GM18499 (cell line): ENCODE measurements at regions not wholly inside any gene's neighbourhood (a gene's known extent, or its start where the extent isn't known, plus 50 kb on each side); places are given as distances from the start of the nearest gene placed in this dataset.

ENCODE experiments used
- ATAC-seq: cut with Tn5 transposase; IDR thresholded peaks from one replicate; pipeline ENCODE4 v1.9.1; 2021; ENCODE audit warnings: moderate number of reproducible peaks; ENCODE audit not compliant: insufficient read depth, unreplicated experiment

GRCh38 chr3:195003006-195003892 is 267.7 kb downstream of the XXYLT1 start:
- no peak for ATAC-seq

DNA sequence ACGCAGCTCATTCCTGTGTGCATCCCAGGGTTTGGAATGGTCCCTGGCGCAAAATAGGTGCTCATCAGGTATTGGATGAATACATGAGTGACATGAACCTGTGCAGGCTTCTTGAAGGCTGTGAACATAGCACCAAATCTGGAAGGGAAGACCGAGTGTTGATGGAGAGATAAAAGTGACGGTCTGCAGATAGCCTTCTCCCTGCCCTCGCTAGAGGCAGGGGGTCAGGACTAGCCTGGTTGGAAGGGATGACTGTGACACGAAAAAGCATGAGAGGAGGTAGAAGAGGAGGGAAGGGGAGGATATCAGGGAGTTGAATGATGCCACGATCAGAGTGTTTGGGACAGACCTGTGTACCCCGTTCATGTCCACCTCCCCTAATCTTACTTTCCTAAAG is 267.1 kb downstream of the XXYLT1 start:
- ATAC-seq: no peak

- no peak for ATAC-seq
Measured at GRCh38 chr3:195004512-195005250, 266.3 kb downstream of the XXYLT1 start.

DNA sequence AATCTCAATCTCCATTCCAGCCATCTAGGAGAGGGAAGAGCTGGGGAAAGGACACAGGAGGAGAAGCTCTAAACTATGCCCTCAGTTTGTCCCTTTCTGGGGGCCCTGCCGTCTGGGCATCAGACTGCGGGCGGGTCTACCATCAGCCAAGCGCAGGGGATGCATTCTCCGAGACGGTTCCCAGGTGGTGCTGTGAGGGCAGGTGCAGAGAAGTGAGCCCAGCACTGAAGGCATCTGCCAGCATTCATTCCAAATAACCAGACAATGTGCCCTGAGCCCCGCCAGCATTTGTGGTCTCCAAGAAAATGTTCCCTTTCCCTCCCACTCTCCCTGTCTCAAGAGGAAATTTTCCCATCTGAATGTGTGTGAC is 265.7 kb downstream of the XXYLT1 start:
- ATAC-seq: no peak

DNA sequence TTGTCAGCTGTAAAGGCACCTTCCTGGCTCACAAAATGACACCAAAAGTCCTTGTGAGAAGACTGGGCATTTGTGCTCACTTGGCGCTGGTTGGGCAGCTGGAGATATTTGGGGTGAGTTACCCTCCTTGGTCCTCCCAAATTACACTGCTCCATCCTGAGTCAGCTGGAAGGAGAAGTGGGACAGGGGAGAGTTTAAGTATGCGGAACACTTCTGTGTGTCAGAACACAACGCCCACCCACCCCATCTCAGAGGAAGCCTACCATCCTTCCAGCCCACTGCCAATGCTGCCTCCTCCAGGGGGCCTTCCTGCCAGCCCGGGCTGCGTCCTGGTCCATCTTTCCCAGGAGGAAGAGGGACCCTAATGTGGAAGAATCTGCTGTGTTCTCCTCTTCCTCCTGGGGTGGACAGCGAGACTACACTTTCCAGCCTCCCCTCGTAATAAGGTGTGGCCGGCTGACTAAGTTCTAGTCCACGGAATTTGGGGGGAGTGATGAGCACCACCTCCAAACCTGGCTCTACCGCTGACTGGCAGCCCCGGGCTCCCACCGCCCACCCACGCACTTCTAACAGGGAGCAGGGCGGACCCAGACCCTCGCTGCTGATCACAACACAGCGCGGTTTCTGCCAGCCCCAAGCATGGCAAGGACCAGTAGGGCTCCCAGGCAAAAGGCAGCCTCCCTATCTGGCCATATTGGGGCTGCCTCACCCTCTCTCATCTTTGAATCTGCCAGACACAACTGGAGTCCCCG is 265.0 kb downstream of the XXYLT1 start:
- ATAC-seq: no peak

DNA sequence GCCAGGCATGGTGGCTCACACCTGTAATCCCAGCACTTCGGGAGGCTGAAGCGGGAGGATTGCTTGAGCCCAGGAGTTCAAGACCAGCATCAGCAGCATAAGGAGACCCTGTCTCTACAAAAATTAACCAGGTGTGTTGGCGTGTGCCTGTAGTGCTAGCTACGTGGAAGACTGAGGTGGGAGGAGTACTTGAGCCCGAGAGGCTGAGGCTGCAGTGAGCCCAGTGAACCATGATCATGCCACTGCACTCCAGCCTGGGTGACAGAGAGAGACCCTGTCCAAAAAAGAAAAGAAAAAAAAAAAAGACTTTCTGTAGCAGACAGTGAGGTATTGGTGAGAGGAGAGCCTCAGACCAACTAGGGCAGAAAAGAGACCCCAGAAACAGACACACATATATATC is 263.8 kb downstream of the XXYLT1 start:
- no peak for ATAC-seq

DNA sequence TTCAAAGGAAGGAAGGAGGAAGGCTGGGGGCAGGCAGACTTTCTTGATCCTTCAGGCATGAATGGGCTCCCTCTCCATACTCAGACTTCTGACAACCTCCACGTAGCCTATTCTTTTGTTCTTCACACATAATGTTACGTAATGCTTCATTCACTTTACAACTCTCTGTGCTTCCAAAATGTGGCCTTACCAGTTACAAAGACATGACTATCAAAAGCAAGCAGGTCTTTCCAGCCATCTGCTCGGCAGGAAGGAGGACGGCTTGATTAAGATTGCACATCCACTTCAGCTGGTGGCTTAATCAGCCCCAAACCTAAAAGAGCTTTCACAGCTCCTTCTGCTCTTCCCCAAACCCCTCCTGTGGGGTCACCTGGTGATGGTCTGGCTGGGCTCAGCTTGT is 263.2 kb downstream of the XXYLT1 start:
- no peak for ATAC-seq

- no peak for ATAC-seq
Measured at GRCh38 chr3:195008816-195009215, 262.1 kb downstream of the XXYLT1 start.

- ATAC-seq: no peak
Measured at GRCh38 chr3:195009616-195010015, 261.3 kb downstream of the XXYLT1 start.

GRCh38 chr3:195010551-195011100 is 260.3 kb downstream of the XXYLT1 start:
- no peak for ATAC-seq

DNA sequence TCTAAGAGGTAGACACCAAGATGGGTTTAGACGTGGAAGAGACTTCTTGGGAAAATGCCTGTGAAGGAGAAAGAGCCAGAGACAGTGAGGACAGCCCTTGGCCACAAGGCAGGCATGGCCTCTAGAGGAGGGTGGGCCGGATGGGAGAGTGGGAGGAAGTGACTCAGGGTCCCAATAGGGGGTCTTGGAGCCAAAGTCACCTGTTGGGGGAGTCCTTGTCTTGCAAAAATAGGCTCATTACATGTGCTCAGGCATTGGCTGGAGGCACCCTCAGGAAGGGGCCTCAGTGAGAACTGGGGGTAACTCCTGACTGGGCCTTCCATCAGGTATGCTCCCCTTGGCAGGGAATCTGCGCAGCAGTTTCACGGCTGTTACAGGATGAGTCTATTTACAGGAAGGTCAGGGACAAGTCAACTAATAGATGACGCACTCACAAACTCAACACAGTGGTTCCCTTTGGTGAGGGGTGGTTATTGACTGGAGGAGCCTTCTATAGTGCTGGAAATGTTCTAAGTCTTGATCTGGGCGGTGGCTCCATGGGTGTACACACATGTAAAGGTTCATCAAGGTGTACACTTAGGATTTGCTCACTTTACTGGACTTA is 259.6 kb downstream of the XXYLT1 start:
- ATAC-seq: no peak

DNA sequence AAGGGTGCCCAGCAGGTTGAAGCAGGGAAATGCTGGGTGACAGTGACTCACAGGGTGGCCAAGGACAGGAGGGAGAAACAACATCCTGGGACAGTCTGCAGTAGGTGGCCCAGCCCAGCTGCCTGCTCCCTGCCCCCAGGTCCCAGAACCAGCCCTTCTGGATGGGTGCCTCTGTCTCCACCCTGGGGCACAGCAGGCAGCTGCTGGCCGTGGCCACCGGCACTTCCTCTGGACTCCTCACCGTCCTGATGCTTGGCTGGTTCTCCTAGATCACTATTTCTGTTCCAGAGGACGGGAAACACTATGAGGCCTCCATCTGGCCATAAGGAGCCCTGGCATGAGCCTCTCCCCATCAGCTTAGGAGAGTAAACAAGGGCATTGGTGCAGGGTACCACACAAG is 258.9 kb downstream of the XXYLT1 start:
- ATAC-seq: no peak

GRCh38 chr3:195012571-195012970 is 258.4 kb downstream of the XXYLT1 start:
- ATAC-seq: no peak

DNA sequence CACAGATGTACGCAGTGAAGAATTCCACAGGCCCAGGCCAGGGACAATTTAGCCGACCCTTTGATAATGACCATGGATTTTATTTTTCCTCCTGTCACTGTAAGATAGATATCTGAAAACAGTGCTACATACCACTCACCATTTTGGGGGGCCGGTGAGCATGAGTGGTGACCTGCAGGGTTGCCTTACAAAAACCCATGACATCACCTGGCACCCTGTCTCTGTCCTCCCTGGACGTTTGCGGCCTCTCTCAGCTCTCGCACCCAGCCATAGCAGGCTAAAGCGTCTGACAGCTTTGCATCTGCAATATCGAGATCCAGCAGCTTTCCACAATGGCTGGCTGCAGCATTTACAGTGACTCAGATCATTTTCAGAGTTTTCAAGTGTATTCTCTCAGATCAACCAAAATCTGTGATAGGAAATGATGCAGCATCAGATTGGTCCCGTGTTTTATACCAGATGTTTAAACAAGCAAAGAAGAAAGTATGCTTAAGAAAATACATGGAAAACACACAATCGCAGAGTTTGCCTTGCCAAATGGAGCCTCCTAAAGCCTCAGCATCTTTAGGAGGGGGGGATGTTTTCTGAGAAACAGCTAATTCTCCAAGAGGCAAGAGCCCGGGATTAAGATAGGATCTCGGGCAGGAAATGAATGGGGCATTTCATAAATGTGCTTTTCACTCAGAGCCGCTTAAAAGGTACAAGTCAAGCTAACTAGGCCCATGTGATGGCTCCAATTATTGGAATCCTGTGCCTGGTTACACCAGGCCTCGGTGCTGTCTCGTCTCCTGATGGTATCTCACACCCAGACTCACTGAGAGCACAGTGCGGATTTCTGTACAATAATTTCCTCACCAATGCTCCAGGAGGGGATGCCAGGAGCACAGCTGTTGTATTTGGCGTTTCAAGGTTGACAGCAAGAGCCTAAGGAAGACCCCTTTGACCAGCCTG is 257.3 kb downstream of the XXYLT1 start:
- no peak for ATAC-seq

GRCh38 chr3:195015021-195015420 is 255.9 kb downstream of the XXYLT1 start:
- ATAC-seq: no peak

DNA sequence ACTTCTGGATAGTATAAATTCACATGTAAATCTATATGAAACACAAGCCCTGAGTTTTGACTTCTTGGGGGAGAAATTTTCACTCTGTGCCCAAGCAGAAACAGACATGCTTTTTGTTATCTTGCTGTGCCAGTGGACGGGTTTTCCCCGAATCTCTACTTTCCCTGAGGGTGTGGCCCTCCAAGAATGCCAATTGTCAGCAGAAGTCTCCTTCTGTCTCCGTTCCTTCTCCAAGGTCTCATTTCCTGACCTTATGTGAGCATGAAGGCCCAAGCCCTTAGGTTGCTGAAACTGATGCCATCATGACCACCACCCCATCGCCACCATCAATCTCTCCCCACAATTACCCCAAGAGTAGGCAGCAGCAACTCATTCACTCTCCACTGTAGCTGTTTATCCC is 253.8 kb downstream of the XXYLT1 start:
- ATAC-seq: no peak
